HG03064 (cell line): ENCODE measurements at regions not wholly inside any gene's neighbourhood (a gene's known extent, or its start where the extent isn't known, plus 50 kb on each side); places are given as distances from the start of the nearest gene placed in this dataset.

ENCODE experiments used
- ATAC-seq: cut with Tn5 transposase; IDR thresholded peaks from one replicate; pipeline ENCODE4 v1.9.1; 2021; ENCODE audit warnings: low read depth; ENCODE audit not compliant: unreplicated experiment

DNA sequence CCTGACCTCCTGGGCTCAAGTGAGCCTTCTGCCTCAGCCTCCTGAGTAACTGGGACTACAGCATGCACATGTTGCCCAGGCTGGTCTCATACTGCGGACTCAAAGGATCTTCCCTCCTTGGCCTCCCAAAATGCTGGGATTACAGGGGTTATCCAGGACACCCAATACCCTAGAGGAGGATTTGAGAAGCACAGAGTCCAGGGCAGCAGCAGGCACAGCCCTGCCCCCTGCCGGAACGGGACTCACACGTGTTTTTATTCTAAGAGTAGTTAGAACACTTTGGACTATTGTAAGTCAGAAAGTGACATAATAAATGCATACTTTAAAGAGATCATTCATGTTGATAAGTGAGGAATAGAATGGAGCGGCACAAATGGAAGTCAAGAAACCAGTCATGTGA, 80.2 kb downstream of the C6orf118 start:
- no peak for ATAC-seq

GRCh38 chr6:165227644-165228329, 81.6 kb downstream of the C6orf118 start:
- ATAC-seq: no peak

DNA sequence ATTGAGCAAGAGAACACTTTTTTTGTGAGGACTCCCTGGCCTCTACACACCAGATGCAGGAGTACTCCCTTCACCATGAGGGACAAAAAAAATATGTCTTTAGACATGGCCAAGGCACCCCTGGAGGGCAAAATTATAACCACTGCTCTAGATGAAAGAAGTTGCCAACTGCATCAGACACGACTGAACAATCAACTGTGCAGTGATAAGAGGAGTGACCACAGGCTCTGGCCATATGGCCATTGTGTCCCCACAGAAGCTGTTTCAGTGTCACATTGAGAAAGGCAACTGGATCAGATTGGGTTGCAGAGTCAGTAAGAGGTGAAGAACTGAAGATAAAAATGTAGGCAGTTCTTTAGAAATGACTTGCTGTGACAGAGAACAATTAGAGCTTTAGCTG, 85.7 kb downstream of the C6orf118 start:
- no peak for ATAC-seq

GRCh38 chr6:165223101-165223500, 86.3 kb downstream of the C6orf118 start:
- ATAC-seq: no peak

DNA sequence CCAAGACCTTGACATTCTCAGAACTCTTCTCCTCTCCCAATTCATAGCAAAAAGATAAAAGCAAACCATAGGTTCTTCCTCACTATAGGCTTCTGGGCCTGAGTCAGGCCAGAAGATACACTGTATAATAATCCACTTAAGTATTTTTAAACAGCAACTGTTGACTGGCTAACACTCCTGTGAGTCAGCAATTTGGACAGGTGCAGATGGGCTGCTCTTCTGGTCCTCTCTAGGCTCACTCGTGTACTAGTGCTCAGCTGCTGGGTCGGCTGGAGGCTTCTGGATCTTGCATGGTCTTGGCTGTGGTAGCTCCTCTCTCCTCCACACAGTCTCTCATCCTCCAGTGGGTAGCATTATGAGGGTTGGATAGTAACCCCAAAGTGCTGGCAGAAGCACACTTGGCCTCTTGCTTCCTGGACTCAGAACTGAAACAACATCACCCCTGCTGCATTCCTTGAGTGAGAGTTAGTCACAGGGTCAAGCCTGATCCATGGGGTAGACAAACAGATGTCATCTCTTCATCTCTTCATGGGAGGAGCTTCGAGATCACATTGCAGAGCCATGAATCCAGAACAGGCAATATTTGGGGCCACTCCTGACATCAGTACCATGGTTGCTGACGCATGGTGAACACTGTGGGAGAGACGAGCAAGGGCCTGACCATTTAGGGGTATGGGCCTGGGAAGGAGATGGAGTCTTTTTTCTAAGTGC, 86.9 kb downstream of the C6orf118 start:
- ATAC-seq: no peak

DNA sequence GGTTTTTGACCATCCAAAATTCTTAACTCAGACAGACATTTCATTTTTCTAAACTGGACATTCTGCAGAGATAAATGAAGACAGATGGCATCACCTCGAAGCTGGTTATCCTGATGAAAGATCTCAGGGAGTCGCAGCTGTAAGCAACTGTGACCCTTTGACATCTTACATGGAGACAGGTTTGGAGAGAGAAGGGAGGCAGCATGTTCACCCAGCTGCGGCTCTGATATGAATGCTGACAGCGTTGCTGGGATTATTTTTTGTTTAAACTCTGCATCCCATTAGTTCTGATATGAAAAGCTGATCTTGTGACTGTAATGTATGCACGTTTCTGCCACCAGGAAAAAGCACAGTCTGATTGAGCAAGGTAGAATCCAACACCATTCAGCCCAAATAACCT, 89.4 kb downstream of the C6orf118 start:
- no peak for ATAC-seq

DNA sequence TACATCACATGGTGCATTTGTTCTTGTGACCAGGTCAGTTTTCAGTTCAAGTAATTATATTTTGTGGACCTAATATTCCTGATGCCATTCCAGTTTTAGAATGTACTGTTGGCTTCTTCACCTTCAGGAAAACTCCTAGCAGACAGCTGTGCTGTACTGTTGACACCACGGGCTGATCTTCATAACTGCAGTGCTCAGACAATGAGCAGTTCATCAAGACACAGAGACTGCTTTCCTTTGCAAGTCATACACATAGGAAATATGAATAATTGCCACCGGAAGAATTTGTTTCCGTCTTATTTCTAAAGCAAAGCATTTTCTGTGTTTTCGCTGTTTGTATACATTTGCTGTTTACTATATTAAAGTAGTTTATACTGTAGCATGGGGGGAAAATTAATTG, 89.8 kb downstream of the C6orf118 start:
- ATAC-seq: no peak

- no peak for ATAC-seq
Measured at GRCh38 chr6:165218829-165219228, 90.6 kb downstream of the C6orf118 start.

- no peak for ATAC-seq
Measured at GRCh38 chr6:165206798-165207197, 102.6 kb downstream of the C6orf118 start.

DNA sequence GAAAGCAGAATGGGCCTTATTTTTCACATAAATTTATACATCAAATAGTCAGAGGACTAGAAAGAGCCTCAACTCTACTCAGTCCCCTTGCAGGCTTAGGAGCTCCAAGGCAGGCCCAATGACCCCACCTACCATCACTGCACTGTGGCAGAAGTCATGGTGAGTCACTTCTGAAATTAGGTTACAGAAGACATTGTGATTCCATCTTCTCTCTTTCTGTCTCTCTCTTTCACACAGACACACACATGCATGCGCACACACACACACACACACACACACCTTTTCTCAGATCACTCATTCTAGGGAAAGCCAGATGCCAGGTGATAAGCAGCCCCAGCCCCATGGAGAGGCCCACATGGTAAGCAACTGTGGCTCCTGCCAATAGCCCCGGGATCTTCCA, 103.8 kb downstream of the C6orf118 start:
- ATAC-seq: no peak

DNA sequence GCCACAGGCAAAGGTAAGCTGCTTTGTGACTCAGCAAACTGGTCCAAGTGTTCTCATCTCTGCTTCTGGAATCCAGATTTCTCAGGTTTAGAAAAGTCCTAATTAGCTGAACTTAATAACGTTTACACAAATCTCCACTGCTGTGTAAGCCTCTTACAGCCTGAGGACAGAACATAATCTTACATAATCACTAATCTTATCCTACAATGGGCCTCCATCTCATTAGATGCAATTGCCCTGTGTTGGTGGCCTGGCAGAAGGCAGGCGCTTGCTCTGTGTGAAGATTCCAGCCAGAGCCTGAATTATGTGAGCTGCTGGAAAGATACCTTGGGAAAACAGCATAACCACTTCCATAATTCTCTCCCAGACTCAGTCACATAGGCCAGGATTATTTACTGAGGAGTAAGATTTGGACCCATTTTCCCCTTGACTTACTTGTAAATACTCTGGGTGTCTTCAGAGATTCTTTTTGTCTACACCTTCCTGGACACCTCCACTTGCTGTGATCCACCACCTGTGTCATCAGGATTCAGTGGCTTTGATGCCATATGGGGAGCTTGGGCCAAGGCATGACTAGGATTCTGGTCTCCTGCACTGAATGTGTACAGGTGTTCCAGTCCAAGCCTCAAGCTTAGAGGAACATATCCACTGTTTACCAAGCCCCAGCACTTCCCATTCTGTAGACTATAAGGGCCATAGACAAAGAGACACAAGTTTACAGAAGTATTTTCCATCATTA, 104.4 kb downstream of the C6orf118 start:
- no peak for ATAC-seq

DNA sequence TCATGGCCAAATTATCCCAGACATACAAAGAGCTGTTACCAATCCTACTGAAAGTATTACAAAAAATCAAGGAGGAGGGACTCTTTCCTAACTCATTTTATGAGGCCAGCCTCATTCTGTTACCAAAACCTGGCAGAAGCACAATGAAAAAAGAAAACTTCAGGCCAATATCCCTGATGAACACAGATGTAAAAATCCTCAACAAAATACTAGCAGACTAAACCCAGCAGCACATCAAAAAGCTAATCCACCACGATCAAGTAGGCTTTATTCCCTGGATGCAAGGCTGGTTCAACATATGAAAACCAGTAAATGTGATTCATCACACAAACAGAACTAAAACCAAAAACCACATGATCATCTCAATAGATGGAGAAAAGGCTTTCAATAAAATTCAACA, 109.2 kb downstream of the C6orf118 start:
- ATAC-seq: no peak

DNA sequence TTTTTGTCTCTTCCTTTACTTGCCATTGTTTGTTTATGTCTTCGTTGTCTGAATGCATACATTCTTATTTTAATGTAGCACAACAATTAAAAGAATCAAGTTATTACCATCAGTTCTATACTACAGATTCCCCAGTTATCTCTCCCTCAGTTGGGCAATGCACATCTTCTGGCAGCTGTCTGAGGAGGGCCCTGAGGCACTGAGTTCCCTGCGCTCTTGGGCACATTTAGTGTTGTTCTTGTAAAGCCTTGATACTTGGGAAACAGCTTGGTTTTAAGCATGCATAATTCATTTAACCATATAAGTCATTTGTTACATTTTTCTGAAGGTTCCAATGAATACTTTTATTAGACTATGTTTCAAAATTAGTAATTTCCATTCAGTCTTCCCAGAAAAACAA, 117.9 kb downstream of the C6orf118 start:
- ATAC-seq: no peak

DNA sequence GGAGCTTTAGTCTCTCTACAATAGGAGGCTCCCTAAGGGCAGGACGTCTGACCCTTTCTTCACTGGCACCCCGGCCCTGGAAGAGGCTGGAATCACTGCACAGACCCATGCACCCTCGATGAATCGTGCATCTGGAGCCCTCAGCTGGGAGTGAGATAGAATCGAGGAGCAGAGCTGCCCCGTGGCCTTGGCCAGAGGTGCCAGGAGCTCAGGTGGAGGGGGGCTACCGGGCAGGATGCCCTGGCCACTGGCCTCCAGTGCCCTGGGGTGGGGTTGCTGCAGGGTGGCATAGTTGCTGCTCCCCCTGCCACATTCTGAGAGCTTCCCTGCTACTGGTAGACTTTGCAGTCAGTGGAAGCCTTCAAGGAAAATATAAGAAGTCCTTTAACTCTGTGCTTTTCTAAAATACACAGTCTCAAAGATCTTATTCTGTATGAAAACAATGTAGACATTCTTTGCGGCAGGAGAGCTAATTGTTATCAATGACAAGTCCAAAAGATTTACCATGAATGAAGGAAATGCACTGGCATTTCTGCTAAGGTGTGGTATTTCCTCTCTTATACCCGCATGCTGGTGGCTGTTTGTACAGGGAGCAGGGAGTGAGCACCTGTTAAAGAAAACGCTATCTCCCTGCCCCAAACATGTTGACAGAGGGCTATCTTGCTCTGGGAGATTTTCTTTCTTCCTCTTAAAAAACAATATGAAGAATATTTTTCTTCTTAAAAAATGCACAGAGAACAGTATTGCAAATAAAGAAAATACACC, 122.8 kb downstream of the C6orf118 start:
- no peak for ATAC-seq

DNA sequence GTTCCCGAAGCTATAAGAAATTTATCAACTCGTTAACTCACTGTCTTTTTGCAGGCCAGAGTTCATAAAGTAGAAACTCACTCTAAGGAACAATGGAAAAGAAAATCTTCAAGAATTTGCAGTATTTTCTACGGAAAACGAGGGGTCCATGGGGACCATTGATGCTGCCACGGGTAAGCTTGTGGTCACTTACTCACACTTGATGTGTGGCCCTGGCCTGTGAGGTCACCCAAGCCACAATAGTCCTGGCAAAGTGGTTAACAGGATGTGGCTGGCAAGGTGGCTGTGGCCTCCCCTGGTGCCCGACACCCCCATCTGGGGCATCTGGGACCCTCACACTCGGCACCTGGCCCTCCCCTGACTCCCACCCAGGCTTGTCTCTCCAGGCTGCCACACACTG, 123.4 kb downstream of the C6orf118 start:
- ATAC-seq: no peak

DNA sequence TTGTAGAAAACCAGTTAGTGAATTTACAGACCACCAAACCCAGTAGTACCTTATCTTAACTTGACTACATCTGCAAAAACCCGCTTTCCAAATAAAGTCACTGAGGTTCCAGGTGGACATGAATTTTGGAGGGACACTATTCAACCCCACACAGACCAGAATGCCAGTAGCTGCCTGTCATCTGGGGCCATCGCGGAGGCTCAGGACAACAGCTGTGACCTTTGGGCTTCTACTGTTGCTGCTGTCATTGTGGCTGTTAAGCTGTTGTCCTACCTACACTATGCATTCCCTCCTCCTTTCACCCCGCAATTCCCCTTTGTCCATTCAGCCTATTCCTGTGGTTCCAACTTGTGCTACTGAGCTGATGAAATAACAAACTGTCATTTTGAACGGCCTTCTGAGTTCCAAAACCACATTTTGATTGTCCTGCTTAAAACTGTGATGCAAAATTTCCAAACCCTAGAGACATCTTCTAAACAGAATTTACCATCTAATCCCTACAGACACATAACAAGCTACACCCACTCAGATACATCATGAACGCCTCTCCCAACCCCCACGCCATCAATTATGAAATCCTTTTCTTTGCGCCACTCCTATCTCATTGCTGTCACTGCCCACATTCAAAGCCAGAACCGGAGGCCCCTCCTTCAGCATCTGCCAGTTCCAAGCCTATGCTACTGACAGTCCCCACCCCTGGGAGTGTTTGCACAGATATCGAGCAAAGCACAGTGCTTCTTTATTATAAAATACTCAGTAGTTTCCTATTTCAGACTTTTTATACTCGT, 125.0 kb downstream of the C6orf118 start:
- ATAC-seq: no peak

GRCh38 chr6:165183496-165184140, 125.8 kb downstream of the C6orf118 start:
- ATAC-seq: no peak

- ATAC-seq: no peak
Measured at GRCh38 chr6:165183071-165183470, 126.3 kb downstream of the C6orf118 start.

GRCh38 chr6:165181951-165182414, 127.4 kb downstream of the C6orf118 start:
- ATAC-seq: no peak

GRCh38 chr6:165178056-165178455, 131.3 kb downstream of the C6orf118 start:
- no peak for ATAC-seq
